Endodermal cell (in vitro differentiated cells): ENCODE measurements at regions not wholly inside any gene's neighbourhood (a gene's known extent, or its start where the extent isn't known, plus 50 kb on each side); places are given as distances from the start of the nearest gene placed in this dataset.
"Not testable (repeated sequence)": the region's sequence is repeated elsewhere in the genome, so short reads cannot be mapped to it uniquely, and the experiment has no call there.

Experiments used
- DNase-seq: peaks from one replicate; pipeline ENCODE4 v3.0.0-alpha.2; 2017
- H3K27ac ChIP-seq: 2 replicates; pipeline ENCODE4 v1.5.1; 2013; ENCODE audit warnings: mild to moderate bottlenecking, low read depth, low read length, moderate library complexity
- H3K27me3 ChIP-seq: 2 replicates; pipeline ENCODE4 v1.6.1; 2013; ENCODE audit warnings: mild to moderate bottlenecking, low read length, moderate library complexity; ENCODE audit not compliant: insufficient read depth, control insufficient read depth, poor library complexity, severe bottlenecking
- H3K36me3 ChIP-seq: 2 replicates; pipeline ENCODE4 v1.7.0; 2013; ENCODE audit warnings: mild to moderate bottlenecking, low read length, moderate library complexity; ENCODE audit not compliant: control insufficient read depth, insufficient read depth
- H3K4me1 ChIP-seq: one replicate; pipeline ENCODE4 v1.7.0; 2013; ENCODE audit warnings: low read length; ENCODE audit not compliant: control insufficient read depth, insufficient read depth
- H3K4me3 ChIP-seq: 2 replicates; pipeline ENCODE4 v1.5.1; 2013; ENCODE audit warnings: mild to moderate bottlenecking, low read length, moderate library complexity
- H3K9ac ChIP-seq: 2 replicates; pipeline ENCODE4 v1.6.1; 2013; ENCODE audit warnings: mild to moderate bottlenecking, low read length, moderate library complexity; ENCODE audit not compliant: poor library complexity, severe bottlenecking; ENCODE audit errors: extremely low read depth
- H3K9me3 ChIP-seq: 2 replicates; pipeline ENCODE4 v1.6.1; 2013; ENCODE audit warnings: mild to moderate bottlenecking, low read length, moderate library complexity; ENCODE audit not compliant: control insufficient read depth
- H3K27ac Mint-ChIP-seq: 2 replicates; pipeline ENCODE4 v1.8.0; 2020; ENCODE audit warnings: mixed read lengths
- H3K27me3 Mint-ChIP-seq: 2 replicates; pipeline ENCODE4 v1.8.0; 2021; ENCODE audit warnings: mild to moderate bottlenecking, mixed read lengths; ENCODE audit not compliant: insufficient read depth
- H3K36me3 Mint-ChIP-seq: 2 replicates; pipeline ENCODE4 v1.8.0; 2020; ENCODE audit warnings: low read depth, mixed read lengths
- H3K4me1 Mint-ChIP-seq: 2 replicates; pipeline ENCODE4 v1.8.0; 2020; ENCODE audit warnings: mixed read lengths
- H3K4me3 Mint-ChIP-seq: 2 replicates; pipeline ENCODE4 v1.8.0; 2020; ENCODE audit warnings: mild to moderate bottlenecking, moderate library complexity, mixed read lengths
- H3K9me3 Mint-ChIP-seq: 2 replicates; pipeline ENCODE4 v1.8.0; 2020; ENCODE audit warnings: mild to moderate bottlenecking, mixed read lengths
- WGBS, 2 experiments: methylation state at CpG; one replicate each; pipeline versions ENCODE4 v1.1.5 to v1.1.7; 2013; ENCODE audit warnings: missing lambda C conversion rate in 2 of 2, mixed read lengths in 1 of 2; ENCODE audit not compliant: insufficient coverage in 1 of 2, insufficient read length in 1 of 2; 5-methylcytosine and 5-hydroxymethylcytosine counted together

DNA sequence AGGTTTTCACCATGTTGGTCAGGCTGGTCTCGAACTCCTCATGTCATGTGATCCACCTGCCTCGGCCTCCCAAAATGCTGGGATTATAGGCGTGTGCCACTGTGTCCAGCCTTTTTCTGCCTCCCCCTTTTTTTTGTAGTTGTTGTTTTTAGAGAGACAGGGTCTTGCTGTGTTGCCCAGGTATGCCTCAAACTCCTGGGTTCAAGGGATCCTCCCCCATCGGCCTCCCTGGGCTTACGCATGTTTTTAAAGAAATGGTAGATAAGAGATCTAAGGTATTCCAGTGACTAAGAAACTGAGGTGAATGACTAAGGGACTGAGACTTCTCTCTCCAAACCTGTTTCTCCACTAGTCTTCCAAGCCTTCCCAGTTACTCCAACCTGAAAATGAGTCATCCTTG is 4781.6 kb upstream of the OR11H1 start:
- not testable (repeated sequence) for H3K4me3 Mint-ChIP-seq, H3K36me3 Mint-ChIP-seq, H3K4me1 ChIP-seq, H3K36me3 ChIP-seq, H3K9ac ChIP-seq, H3K27ac Mint-ChIP-seq, H3K27me3 ChIP-seq, H3K4me3 ChIP-seq, H3K27me3 Mint-ChIP-seq, DNase-seq, H3K27ac ChIP-seq, H3K4me1 Mint-ChIP-seq
- WGBS, 2 experiments, result 86 to 91% methylated on average over 1 to 5 of the region's 5 CpGs
- peaks cover 72% of the 10 kb centered on the region for H3K9me3 Mint-ChIP-seq
- H3K9me3 ChIP-seq, result peaks cover 73% of the 10 kb centered on the region

DNA sequence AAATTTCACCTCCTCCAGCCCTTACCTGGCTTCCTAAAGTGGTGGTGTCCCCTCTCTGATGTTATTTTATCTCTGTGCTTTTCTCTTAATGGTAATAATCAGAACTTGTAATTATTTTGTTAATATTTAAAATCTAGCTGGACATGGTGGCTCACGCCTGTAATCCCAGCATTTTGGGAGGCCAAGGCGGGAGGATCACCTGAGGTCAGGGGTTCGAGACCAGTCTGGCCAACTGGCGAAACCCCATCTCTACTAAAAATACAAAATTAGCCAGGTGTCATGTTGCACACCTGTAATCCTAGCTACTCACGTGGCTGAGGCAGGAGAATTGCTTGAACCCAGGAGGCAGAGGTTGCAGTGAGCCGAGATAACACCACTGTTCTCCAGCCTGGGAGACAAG is 4780.8 kb upstream of the OR11H1 start:
- DNase-seq, H3K27me3 Mint-ChIP-seq, H3K27ac ChIP-seq, H3K4me1 ChIP-seq, H3K27me3 ChIP-seq, H3K4me1 Mint-ChIP-seq, H3K36me3 ChIP-seq, H3K27ac Mint-ChIP-seq, H3K4me3 ChIP-seq, H3K4me3 Mint-ChIP-seq, H3K36me3 Mint-ChIP-seq, H3K9ac ChIP-seq: not testable (repeated sequence)
- peaks cover 77% of the 10 kb centered on the region for H3K9me3 ChIP-seq
- H3K9me3 Mint-ChIP-seq, result peaks cover 71% of the 10 kb centered on the region
- WGBS, 2 experiments, result 10 to 54% methylated on average over 2 to 6 of the region's 6 CpGs

DNA sequence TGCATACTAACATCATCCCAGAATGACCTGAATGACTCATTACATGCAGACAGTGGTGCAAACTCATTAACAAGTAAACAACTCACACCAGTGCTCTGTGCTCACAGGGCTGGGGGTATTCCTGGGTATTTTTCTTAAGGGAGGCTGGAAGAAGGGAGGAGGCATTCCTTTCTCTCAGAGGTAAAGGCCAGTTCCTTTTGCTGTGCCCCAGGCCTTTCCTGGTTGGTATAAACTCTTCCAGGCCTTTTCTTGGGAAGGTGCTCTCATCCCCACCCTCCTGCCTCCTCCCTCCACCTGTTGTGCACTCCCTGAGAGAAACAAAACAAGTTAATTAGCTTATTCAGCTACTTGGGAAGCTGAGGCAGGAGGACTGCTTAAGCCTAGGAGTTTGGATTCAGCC is 4779.2 kb upstream of the OR11H1 start:
- H3K4me1 ChIP-seq, H3K27ac Mint-ChIP-seq, H3K27me3 Mint-ChIP-seq, H3K4me3 Mint-ChIP-seq, H3K36me3 ChIP-seq, H3K27ac ChIP-seq, H3K4me1 Mint-ChIP-seq, DNase-seq, H3K9ac ChIP-seq, H3K36me3 Mint-ChIP-seq, H3K27me3 ChIP-seq: not testable (repeated sequence)
- peaks cover 78% of the 10 kb centered on the region for H3K9me3 ChIP-seq
- peaks cover 68% of the 10 kb centered on the region for H3K9me3 Mint-ChIP-seq
- H3K4me3 ChIP-seq, result peak overlapping the region; percentile 8

DNA sequence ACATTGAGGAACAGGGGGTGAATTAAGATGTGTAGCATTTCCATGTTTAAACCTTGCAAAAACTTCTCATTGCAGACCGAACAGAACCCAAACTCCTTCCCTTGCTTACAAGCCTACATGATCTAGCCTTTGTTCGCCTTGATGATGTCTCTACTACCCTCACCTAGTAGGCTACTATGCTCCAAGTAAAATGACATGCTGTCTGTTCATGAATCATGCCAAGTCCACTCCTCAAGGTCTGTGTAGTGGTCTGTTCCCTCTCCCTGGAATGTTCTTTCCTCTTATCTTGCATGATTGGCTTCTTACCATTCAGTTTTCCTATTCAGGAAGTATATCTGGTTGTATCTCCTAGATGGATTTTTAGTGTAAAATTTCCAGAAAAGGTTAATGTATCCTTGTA is 4778.6 kb upstream of the OR11H1 start:
- not testable (repeated sequence) for H3K4me1 Mint-ChIP-seq, H3K27me3 ChIP-seq, H3K27ac Mint-ChIP-seq, H3K36me3 ChIP-seq, DNase-seq, H3K27me3 Mint-ChIP-seq, H3K36me3 Mint-ChIP-seq, H3K9ac ChIP-seq, H3K4me1 ChIP-seq, H3K27ac ChIP-seq, H3K4me3 ChIP-seq, H3K4me3 Mint-ChIP-seq
- peaks cover 71% of the 10 kb centered on the region for H3K9me3 Mint-ChIP-seq
- peaks cover 80% of the 10 kb centered on the region for H3K9me3 ChIP-seq
- WGBS, 2 experiments, result 45 to 51% methylated on average over 2 of the region's 2 CpGs

DNA sequence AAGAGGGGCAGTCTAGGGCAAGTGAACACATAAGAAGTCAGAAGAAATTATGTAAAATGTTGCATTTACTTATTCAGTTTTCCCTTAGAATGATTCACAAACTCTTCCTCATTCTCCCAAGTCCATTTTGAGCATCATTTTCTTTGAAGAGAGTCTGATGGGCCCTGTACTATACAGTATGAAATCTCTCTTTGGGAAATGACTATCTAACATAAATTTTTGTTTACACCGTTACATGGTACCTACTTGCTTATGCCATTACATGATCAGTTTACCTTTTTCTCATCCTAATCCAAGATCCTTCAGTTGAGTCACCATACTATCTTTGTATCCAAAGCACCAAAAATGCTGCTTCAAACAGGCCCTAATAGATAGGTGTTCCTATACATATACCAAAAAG is 4774.4 kb upstream of the OR11H1 start:
- H3K27me3 ChIP-seq, H3K27ac ChIP-seq, H3K27me3 Mint-ChIP-seq, H3K36me3 Mint-ChIP-seq, H3K36me3 ChIP-seq, H3K4me1 ChIP-seq, H3K27ac Mint-ChIP-seq, DNase-seq, H3K4me1 Mint-ChIP-seq, H3K9ac ChIP-seq, H3K4me3 Mint-ChIP-seq: not testable (repeated sequence)
- 71 to 100% methylated on average over 1 of the region's 1 CpG for WGBS, 2 experiments
- Histone ChIP-seq H3K9me3 (peaks cover 88% of the 10 kb centered on the region), H3K4me3 (peak overlapping the region; percentile 27)
- H3K9me3 Mint-ChIP-seq, result peaks cover 74% of the 10 kb centered on the region

DNA sequence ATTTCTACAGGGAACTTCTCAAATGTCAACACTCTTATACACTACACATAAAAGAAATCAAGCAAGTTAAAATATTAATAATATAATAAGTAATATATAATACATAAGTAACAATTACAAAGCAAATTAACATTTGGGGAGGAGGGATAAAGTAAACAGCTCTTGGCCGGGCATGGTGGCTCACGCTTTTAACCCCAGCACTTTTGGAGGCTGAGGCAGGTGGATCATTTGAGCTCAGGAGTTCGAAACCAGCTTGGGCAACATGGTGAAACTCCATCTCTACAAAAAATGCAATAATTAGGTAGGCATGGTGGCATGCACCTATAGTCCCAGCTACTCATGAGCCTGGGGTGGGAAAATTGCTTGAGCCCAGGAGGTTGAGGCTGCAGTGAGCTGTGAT is 4772.6 kb upstream of the OR11H1 start:
- not testable (repeated sequence) for H3K4me1 Mint-ChIP-seq, H3K36me3 Mint-ChIP-seq, H3K27me3 Mint-ChIP-seq, H3K27ac Mint-ChIP-seq, H3K4me1 ChIP-seq, H3K4me3 Mint-ChIP-seq, H3K9ac ChIP-seq, H3K36me3 ChIP-seq, H3K27me3 ChIP-seq, DNase-seq, H3K27ac ChIP-seq, H3K4me3 ChIP-seq
- peaks cover 69% of the 10 kb centered on the region for H3K9me3 Mint-ChIP-seq
- 50% methylated on average over 3 of the region's 3 CpGs for WGBS, 2 experiments
- peaks cover 83% of the 10 kb centered on the region for H3K9me3 ChIP-seq

DNA sequence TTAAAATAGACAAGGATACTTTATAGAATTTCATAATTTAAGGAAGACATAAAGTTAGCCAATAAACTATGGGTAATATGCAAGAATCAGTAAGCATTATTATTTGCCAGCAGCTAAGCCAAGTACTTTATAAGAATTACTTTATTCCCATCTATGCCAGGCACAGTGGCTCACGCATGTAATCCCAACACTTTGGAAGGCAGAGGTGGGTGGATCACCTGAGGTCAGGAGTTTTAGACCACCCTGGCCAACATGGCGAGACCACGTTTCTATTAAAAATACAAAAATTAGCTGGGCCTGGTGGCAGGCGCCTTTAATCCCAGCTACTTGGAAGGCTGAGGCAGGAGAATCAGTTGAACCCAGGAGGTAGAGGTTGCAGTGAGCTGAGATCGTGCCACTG is 4767.6 kb upstream of the OR11H1 start:
- H3K4me3 ChIP-seq, H3K27me3 Mint-ChIP-seq, H3K27me3 ChIP-seq, H3K36me3 ChIP-seq, DNase-seq, H3K4me3 Mint-ChIP-seq, H3K4me1 ChIP-seq, H3K27ac ChIP-seq, H3K27ac Mint-ChIP-seq, H3K9ac ChIP-seq, H3K36me3 Mint-ChIP-seq, H3K4me1 Mint-ChIP-seq: not testable (repeated sequence)
- H3K9me3 ChIP-seq, result peaks cover 63% of the 10 kb centered on the region
- 53 to 60% methylated on average over 4 of the region's 5 CpGs for WGBS, 2 experiments
- H3K9me3 Mint-ChIP-seq, result peaks cover 69% of the 10 kb centered on the region
